HG02623 (cell line): ENCODE measurements at regions not wholly inside any gene's neighbourhood (a gene's known extent, or its start where the extent isn't known, plus 50 kb on each side); places are given as distances from the start of the nearest gene placed in this dataset.
"Not testable (repeated sequence)": the region's sequence is repeated elsewhere in the genome, so short reads cannot be mapped to it uniquely, and the experiment has no call there.

Experiments used
- ATAC-seq: cut with Tn5 transposase; IDR thresholded peaks from one replicate; pipeline ENCODE4 v1.9.1; 2021; ENCODE audit warnings: moderate library complexity; ENCODE audit not compliant: unreplicated experiment

GRCh38 chr3:64818196-64818595, 130.4 kb upstream of the ADAMTS9 start:
- ATAC-seq = no peak

GRCh38 chr3:64816355-64816754, 128.6 kb upstream of the ADAMTS9 start:
- ATAC-seq = no peak

- ATAC-seq = no peak
These were observed 128.0 kb upstream of the ADAMTS9 start for GRCh38 chr3:64815789-64816188.

- ATAC-seq = no peak
These were observed 127.4 kb upstream of the ADAMTS9 start for GRCh38 chr3:64815195-64815631.

- ATAC-seq = no peak
These were observed 126.6 kb upstream of the ADAMTS9 start for GRCh38 chr3:64814351-64814750.

- ATAC-seq = no peak
These were observed 125.5 kb upstream of the ADAMTS9 start for GRCh38 chr3:64813326-64813725.

- no peak for ATAC-seq
These were observed 121.3 kb upstream of the ADAMTS9 start for GRCh38 chr3:64809086-64809485.

GRCh38 chr3:64808061-64808460, 120.3 kb upstream of the ADAMTS9 start:
- no peak for ATAC-seq

- ATAC-seq = no peak
These were observed 119.1 kb upstream of the ADAMTS9 start for GRCh38 chr3:64806668-64807605.

- no peak for ATAC-seq
These were observed 118.2 kb upstream of the ADAMTS9 start for GRCh38 chr3:64805978-64806377.

- no peak for ATAC-seq
These were observed 117.4 kb upstream of the ADAMTS9 start for GRCh38 chr3:64805248-64805647.

- ATAC-seq = no peak
These were observed 115.7 kb upstream of the ADAMTS9 start for GRCh38 chr3:64803469-64803868.

GRCh38 chr3:64802460-64802859, 114.7 kb upstream of the ADAMTS9 start:
- no peak for ATAC-seq

- no peak for ATAC-seq
These were observed 114.1 kb upstream of the ADAMTS9 start for GRCh38 chr3:64801856-64802255.

GRCh38 chr3:64799606-64800005, 111.8 kb upstream of the ADAMTS9 start:
- no peak for ATAC-seq

- no peak for ATAC-seq
These were observed 110.5 kb upstream of the ADAMTS9 start for GRCh38 chr3:64798316-64798715.

- ATAC-seq = no peak
These were observed 109.0 kb upstream of the ADAMTS9 start for GRCh38 chr3:64796607-64797399.

GRCh38 chr3:64792445-64792844, 104.6 kb upstream of the ADAMTS9 start:
- ATAC-seq = no peak

- ATAC-seq = no peak
These were observed 101.3 kb upstream of the ADAMTS9 start for GRCh38 chr3:64789111-64789510.

- ATAC-seq = no peak
These were observed 95.4 kb upstream of the ADAMTS9 start for GRCh38 chr3:64783200-64783599.

- ATAC-seq = not testable (repeated sequence)
These were observed 93.1 kb upstream of the ADAMTS9 start for GRCh38 chr3:64780923-64781322.

GRCh38 chr3:64773137-64773536, 85.3 kb upstream of the ADAMTS9 start:
- ATAC-seq = no peak
